Colonic mucosa (tissue), 4 donors: ENCODE measurements at regions not wholly inside any gene's neighbourhood (a gene's known extent, or its start where the extent isn't known, plus 50 kb on each side); places are given as distances from the start of the nearest gene placed in this dataset.

Experiments
- DNase-seq: peaks from one replicate; pipeline ENCODE4 v3.0.0-alpha.2; 2020
- H3K27ac ChIP-seq: fragments of 200-600 bp; one replicate; pipeline ENCODE4 v1.8.0; 2021
- H3K27me3 ChIP-seq: fragments of 200-600 bp; one replicate; pipeline ENCODE4 v1.8.0; 2021
- H3K36me3 ChIP-seq: fragments of 200-600 bp; one replicate; pipeline ENCODE4 v1.8.0; 2021
- H3K4me1 ChIP-seq: fragments of 200-600 bp; one replicate; pipeline ENCODE4 v1.8.0; 2021; ENCODE audit warnings: mild to moderate bottlenecking
- H3K4me3 ChIP-seq: fragments of 200-600 bp; one replicate; pipeline ENCODE4 v1.8.0; 2021
- H3K9ac ChIP-seq, 2 donors: one replicate each; pipeline ENCODE4 v1.7.0; 2013; ENCODE audit warnings: control low read depth in 2 of 2, low read depth in 2 of 2, low read length in 2 of 2
- H3K9me3 ChIP-seq: fragments of 200-600 bp; one replicate; pipeline ENCODE4 v1.8.0; 2021
- intact Hi-C: fragments of 100-400 bp; cut with DNase I; formaldehyde crosslinking; loops from one replicate; pipeline ENCODE4 v1.14.1; 2022
- TF ChIP-seq, protein P1 (sequence below): fragments of 200-600 bp; IDR thresholded peaks from one replicate; pipeline ENCODE4 v1.8.0; 2022; ENCODE audit warnings: antibody characterized with exemption, mild to moderate bottlenecking
- donor health status: healthy.
- donor health status: DM: no; HTN: no; CAD: no.
- donor health status: DM: no; HTN: no; CAD: no.

DNA sequence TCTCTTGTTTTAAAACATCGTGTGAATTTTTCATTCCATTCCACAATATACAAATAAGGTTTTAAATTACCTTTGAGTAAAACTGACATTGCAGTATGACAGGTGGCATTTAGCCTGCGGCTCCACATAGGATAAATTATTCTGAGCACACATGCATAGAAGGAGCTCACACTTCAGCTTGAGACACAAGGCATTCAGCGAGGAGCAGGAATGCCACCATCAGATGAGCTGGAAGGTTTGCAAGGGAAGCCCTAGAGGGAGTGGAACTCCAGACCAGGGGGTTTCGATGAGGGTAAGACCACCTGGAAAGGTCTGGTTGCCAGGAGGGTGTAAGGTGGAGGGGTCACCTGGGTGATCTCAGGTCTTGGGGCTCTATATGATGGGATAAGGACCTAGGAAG lies 259.0 kb upstream of the ADRA1B start:
- H3K4me1 ChIP-seq: no peaks in the 10 kb centered on the region
- H3K27ac ChIP-seq: no peak overlapping the region
- H3K9ac ChIP-seq: no peak overlapping the region
- H3K27me3 ChIP-seq: no peaks in the 10 kb centered on the region
- no peak overlapping the region for H3K4me3 ChIP-seq
- H3K9me3 ChIP-seq: no peaks in the 10 kb centered on the region
- intact Hi-C loops: no loop called here
- DNase-seq: no peak
- TF ChIP-seq, protein P1, sequence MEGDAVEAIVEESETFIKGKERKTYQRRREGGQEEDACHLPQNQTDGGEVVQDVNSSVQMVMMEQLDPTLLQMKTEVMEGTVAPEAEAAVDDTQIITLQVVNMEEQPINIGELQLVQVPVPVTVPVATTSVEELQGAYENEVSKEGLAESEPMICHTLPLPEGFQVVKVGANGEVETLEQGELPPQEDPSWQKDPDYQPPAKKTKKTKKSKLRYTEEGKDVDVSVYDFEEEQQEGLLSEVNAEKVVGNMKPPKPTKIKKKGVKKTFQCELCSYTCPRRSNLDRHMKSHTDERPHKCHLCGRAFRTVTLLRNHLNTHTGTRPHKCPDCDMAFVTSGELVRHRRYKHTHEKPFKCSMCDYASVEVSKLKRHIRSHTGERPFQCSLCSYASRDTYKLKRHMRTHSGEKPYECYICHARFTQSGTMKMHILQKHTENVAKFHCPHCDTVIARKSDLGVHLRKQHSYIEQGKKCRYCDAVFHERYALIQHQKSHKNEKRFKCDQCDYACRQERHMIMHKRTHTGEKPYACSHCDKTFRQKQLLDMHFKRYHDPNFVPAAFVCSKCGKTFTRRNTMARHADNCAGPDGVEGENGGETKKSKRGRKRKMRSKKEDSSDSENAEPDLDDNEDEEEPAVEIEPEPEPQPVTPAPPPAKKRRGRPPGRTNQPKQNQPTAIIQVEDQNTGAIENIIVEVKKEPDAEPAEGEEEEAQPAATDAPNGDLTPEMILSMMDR: no peak
- no peaks in the 10 kb centered on the region for H3K36me3 ChIP-seq

DNA sequence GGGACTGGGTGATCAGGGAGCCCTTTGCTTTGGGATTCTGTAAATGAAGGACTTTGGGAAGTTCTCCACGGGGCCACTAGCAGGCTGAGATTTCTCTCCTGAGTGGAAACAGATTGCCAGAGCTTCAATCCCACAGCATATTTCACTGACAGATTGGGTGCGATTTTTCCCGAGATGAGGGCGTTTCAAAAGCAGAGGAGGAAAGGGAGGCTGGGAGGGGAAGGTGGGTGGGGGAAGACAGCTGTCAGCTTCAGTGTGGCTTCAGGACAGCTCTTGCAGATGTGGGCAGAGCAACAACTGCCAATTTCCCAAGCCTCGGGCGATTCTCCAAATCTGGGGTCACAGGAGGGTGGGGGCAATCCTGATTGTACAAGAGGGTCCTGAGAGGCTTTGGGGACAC lies 258.5 kb upstream of the ADRA1B start:
- Histone ChIP-seq H3K27me3 (no peaks in the 10 kb centered on the region), H3K9me3 (no peaks in the 10 kb centered on the region), H3K36me3 (no peaks in the 10 kb centered on the region), H3K4me1 (no peaks in the 10 kb centered on the region), H3K27ac (no peak overlapping the region), H3K9ac (no peak overlapping the region), H3K4me3 (no peak overlapping the region)
- TF ChIP-seq, protein P1: no peak
- intact Hi-C loops: no loop called here
- no peak for DNase-seq

DNA sequence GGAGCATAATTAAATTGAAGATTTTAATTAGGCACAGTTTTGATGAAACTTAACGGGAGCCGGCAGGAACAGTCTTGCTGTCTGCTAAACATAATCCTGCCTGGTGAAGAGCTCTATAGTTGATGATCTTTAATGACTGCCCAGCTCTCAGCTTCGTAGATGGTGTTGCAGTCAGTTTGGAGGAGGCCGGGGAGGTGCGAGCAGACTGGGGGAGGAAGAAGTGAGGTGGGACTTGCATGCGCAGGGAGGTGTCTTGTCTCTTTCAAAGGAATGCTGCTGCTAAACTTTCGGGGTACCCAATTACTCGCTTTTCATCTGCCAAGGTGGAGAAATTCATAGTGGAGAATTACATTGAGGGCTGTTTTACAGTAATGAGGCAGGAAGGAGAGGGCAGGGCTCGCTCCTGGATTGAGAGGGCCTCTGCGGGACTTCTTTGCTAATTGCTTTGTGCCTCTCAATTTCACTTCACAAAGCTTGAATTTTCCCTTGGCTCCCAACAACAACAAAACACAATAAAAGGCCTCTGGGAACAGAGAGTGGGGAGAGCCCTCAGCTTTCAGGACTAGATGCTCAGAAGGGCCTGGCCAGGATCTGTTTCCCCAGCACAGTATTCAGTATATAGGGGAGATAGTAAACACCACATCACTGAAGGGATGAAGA lies 257.9 kb upstream of the ADRA1B start:
- H3K9me3 ChIP-seq: no peaks in the 10 kb centered on the region
- DNase-seq: no peak
- no peak overlapping the region for H3K27ac ChIP-seq
- H3K27me3 ChIP-seq: no peaks in the 10 kb centered on the region
- TF ChIP-seq, protein P1: no peak
- intact Hi-C loops: no loop called here
- H3K4me1 ChIP-seq: no peaks in the 10 kb centered on the region
- no peaks in the 10 kb centered on the region for H3K36me3 ChIP-seq
- no peak overlapping the region for H3K9ac ChIP-seq
- no peak overlapping the region for H3K4me3 ChIP-seq

DNA sequence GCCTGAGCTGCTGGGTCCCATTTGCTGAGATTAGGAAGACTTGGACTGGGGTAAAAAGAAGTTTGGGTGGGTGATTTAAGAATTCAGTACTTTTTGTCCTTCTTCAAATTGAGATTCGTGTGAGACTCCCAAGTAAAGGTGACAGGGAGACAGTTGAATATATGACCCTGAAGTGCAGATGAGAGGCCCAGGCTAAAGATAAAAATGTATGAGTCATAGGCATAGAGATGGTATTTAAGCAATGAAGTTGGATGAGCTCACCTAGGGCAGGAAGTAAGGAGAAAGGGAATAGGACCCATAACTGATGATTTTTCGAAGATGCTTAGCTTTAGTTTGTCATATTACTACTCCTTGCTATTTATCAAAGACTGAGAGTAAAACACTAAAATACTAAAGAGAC lies 255.9 kb upstream of the ADRA1B start:
- H3K4me1 ChIP-seq: no peaks in the 10 kb centered on the region
- no peaks in the 10 kb centered on the region for H3K9me3 ChIP-seq
- no peak for DNase-seq
- intact Hi-C loops: no loop called here
- H3K4me3 ChIP-seq: no peak overlapping the region
- TF ChIP-seq, protein P1: no peak
- H3K9ac ChIP-seq: no peak overlapping the region
- H3K36me3 ChIP-seq: no peaks in the 10 kb centered on the region
- H3K27ac ChIP-seq: no peak overlapping the region
- H3K27me3 ChIP-seq: no peaks in the 10 kb centered on the region

DNA sequence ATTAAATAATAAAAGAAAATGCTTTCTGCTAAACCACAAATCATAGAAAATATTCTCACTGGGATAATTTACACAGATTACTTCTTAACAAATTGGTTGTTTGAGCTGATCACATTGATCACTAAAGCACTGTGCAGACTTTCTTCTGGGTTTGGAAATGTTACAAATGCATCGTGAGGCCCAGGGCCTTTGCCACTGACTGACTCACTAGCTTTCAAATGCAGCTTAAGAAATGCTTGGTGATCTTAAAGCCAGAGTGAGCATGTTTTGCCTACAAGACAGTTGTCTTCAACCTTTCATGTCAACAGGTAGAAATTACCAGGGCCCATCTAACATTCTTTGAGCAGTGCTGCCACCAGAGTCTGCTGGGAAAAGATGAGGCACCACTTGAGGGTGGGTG lies 252.3 kb upstream of the ADRA1B start:
- Histone ChIP-seq H3K36me3 (no peaks in the 10 kb centered on the region), H3K27me3 (no peaks in the 10 kb centered on the region), H3K9me3 (no peaks in the 10 kb centered on the region), H3K9ac (no peak overlapping the region), H3K4me3 (no peak overlapping the region), H3K27ac (no peak overlapping the region), H3K4me1 (no peaks in the 10 kb centered on the region)
- DNase-seq: no peak
- intact Hi-C loops: no loop called here
- TF ChIP-seq, protein P1: no peak
